ENCODE measurements at regions not wholly inside any gene's neighbourhood (a gene's known extent, or its start where the extent isn't known, plus 50 kb on each side); places are given as distances from the start of the nearest gene placed in this dataset.

- Histone ChIP-seq H3K27me3 (ENCODE audit: low read length) (no peaks in the 10 kb centered on the region), H3K9me2 (replicated peaks; ENCODE audit: insufficient read depth, low read length) (no peaks in the 10 kb centered on the region), H3K9ac (ENCODE audit: low read length) (no peak overlapping the region), H4K20me1 (ENCODE audit: insufficient read depth, low read depth, low read length) (no peaks in the 10 kb centered on the region), H3K4me3 (ENCODE audit: low read length) (no peak overlapping the region), H3K4me2 (ENCODE audit: low read depth, low read length, poor library complexity, severe bottlenecking) (no peak overlapping the region), H3K4me1 (ENCODE audit: low read length) (no peaks in the 10 kb centered on the region), H3K27ac (ENCODE audit: low read length) (no peak overlapping the region), H2AFZ (ENCODE audit: low read length) (no peak overlapping the region), H3K9me3 (ENCODE audit: low read length) (no peaks in the 10 kb centered on the region), H3K36me3 (ENCODE audit: insufficient read depth, low read length) (no peaks in the 10 kb centered on the region), H3K79me2 (ENCODE audit: low read length) (no peaks in the 10 kb centered on the region)
- no peak for DNase-seq
Observed at GRCh38 chr3:124469555-124469954, 260.7 kb upstream of the UMPS start.

GRCh38 chr3:124478830-124479229, 251.4 kb upstream of the UMPS start:
- H3K4me3 ChIP-seq (ENCODE audit: low read length): no peak overlapping the region
- no peak overlapping the region for H3K4me2 ChIP-seq (ENCODE audit: low read depth, low read length, poor library complexity, severe bottlenecking)
- DNase-seq: no peak
- H3K9me3 ChIP-seq (ENCODE audit: low read length): no peaks in the 10 kb centered on the region
- no peaks in the 10 kb centered on the region for H3K36me3 ChIP-seq (ENCODE audit: insufficient read depth, low read length)
- H3K27ac ChIP-seq (ENCODE audit: low read length): no peak overlapping the region
- no peaks in the 10 kb centered on the region for H3K4me1 ChIP-seq (ENCODE audit: low read length)
- no peaks in the 10 kb centered on the region for H3K9me2 ChIP-seq (replicated peaks; ENCODE audit: insufficient read depth, low read length)
- H4K20me1 ChIP-seq (ENCODE audit: insufficient read depth, low read depth, low read length): no peaks in the 10 kb centered on the region
- H2AFZ ChIP-seq (ENCODE audit: low read length): no peak overlapping the region
- no peaks in the 10 kb centered on the region for H3K27me3 ChIP-seq (ENCODE audit: low read length)
- no peak overlapping the region for H3K9ac ChIP-seq (ENCODE audit: low read length)
- H3K79me2 ChIP-seq (ENCODE audit: low read length): no peaks in the 10 kb centered on the region

- no peak for DNase-seq
Observed at GRCh38 chr3:124483915-124484470, 246.3 kb upstream of the UMPS start.

GRCh38 chr3:124486324-124486723, 243.9 kb upstream of the UMPS start:
- no peak overlapping the region for H3K27ac ChIP-seq (ENCODE audit: low read length)
- no peaks in the 10 kb centered on the region for H3K36me3 ChIP-seq (ENCODE audit: insufficient read depth, low read length)
- no peaks in the 10 kb centered on the region for H3K79me2 ChIP-seq (ENCODE audit: low read length)
- H2AFZ ChIP-seq (ENCODE audit: low read length): no peak overlapping the region
- H3K4me1 ChIP-seq (ENCODE audit: low read length): no peaks in the 10 kb centered on the region
- H3K27me3 ChIP-seq (ENCODE audit: low read length): no peaks in the 10 kb centered on the region
- no peaks in the 10 kb centered on the region for H3K9me2 ChIP-seq (replicated peaks; ENCODE audit: insufficient read depth, low read length)
- H3K9ac ChIP-seq (ENCODE audit: low read length): no peak overlapping the region
- H3K9me3 ChIP-seq (ENCODE audit: low read length): no peaks in the 10 kb centered on the region
- no peak overlapping the region for H3K4me2 ChIP-seq (ENCODE audit: low read depth, low read length, poor library complexity, severe bottlenecking)
- DNase-seq: no peak
- no peak overlapping the region for H3K4me3 ChIP-seq (ENCODE audit: low read length)
- H4K20me1 ChIP-seq (ENCODE audit: insufficient read depth, low read depth, low read length): no peaks in the 10 kb centered on the region

More at GRCh38 chr3:124483915-124484470, 246.3 kb upstream of the UMPS start:
- Histone ChIP-seq H3K36me3 (ENCODE audit: insufficient read depth, low read length) (no peaks in the 10 kb centered on the region), H3K9ac (ENCODE audit: low read length) (no peak overlapping the region), H3K9me2 (replicated peaks; ENCODE audit: insufficient read depth, low read length) (no peaks in the 10 kb centered on the region), H4K20me1 (ENCODE audit: insufficient read depth, low read depth, low read length) (no peaks in the 10 kb centered on the region), H3K4me2 (ENCODE audit: low read depth, low read length, poor library complexity, severe bottlenecking) (no peak overlapping the region), H3K9me3 (ENCODE audit: low read length) (no peaks in the 10 kb centered on the region), H3K4me3 (ENCODE audit: low read length) (no peak overlapping the region), H3K4me1 (ENCODE audit: low read length) (no peaks in the 10 kb centered on the region), H2AFZ (ENCODE audit: low read length) (no peak overlapping the region), H3K79me2 (ENCODE audit: low read length) (no peaks in the 10 kb centered on the region), H3K27ac (ENCODE audit: low read length) (no peak overlapping the region), H3K27me3 (ENCODE audit: low read length) (no peaks in the 10 kb centered on the region)

GRCh38 chr3:124489506-124489905, 240.7 kb upstream of the UMPS start:
- H3K4me3 ChIP-seq (ENCODE audit: low read length): no peak overlapping the region
- H3K9ac ChIP-seq (ENCODE audit: low read length): no peak overlapping the region
- H3K27me3 ChIP-seq (ENCODE audit: low read length): no peaks in the 10 kb centered on the region
- no peak for DNase-seq
- H2AFZ ChIP-seq (ENCODE audit: low read length): no peak overlapping the region
- no peaks in the 10 kb centered on the region for H3K9me3 ChIP-seq (ENCODE audit: low read length)
- peaks cover 3% of the 10 kb centered on the region for H3K4me1 ChIP-seq (ENCODE audit: low read length)
- no peaks in the 10 kb centered on the region for H3K36me3 ChIP-seq (ENCODE audit: insufficient read depth, low read length)
- H3K4me2 ChIP-seq (ENCODE audit: low read depth, low read length, poor library complexity, severe bottlenecking): no peak overlapping the region
- no peaks in the 10 kb centered on the region for H4K20me1 ChIP-seq (ENCODE audit: insufficient read depth, low read depth, low read length)
- H3K9me2 ChIP-seq (replicated peaks; ENCODE audit: insufficient read depth, low read length): no peaks in the 10 kb centered on the region
- no peaks in the 10 kb centered on the region for H3K79me2 ChIP-seq (ENCODE audit: low read length)
- H3K27ac ChIP-seq (ENCODE audit: low read length): no peak overlapping the region

GRCh38 chr3:124491098-124491497, 239.2 kb upstream of the UMPS start:
- H3K36me3 ChIP-seq (ENCODE audit: insufficient read depth, low read length): no peaks in the 10 kb centered on the region
- no peaks in the 10 kb centered on the region for H3K9me2 ChIP-seq (replicated peaks; ENCODE audit: insufficient read depth, low read length)
- H3K4me1 ChIP-seq (ENCODE audit: low read length): peaks cover 3% of the 10 kb centered on the region
- no peaks in the 10 kb centered on the region for H3K9me3 ChIP-seq (ENCODE audit: low read length)
- H3K4me3 ChIP-seq (ENCODE audit: low read length): no peak overlapping the region
- no peak overlapping the region for H3K9ac ChIP-seq (ENCODE audit: low read length)
- no peak overlapping the region for H3K4me2 ChIP-seq (ENCODE audit: low read depth, low read length, poor library complexity, severe bottlenecking)
- no peaks in the 10 kb centered on the region for H3K79me2 ChIP-seq (ENCODE audit: low read length)
- no peak for DNase-seq
- no peaks in the 10 kb centered on the region for H4K20me1 ChIP-seq (ENCODE audit: insufficient read depth, low read depth, low read length)
- H3K27ac ChIP-seq (ENCODE audit: low read length): no peak overlapping the region
- no peak overlapping the region for H2AFZ ChIP-seq (ENCODE audit: low read length)
- H3K27me3 ChIP-seq (ENCODE audit: low read length): no peaks in the 10 kb centered on the region

- Histone ChIP-seq H3K36me3 (ENCODE audit: insufficient read depth, low read length) (no peaks in the 10 kb centered on the region), H3K4me1 (ENCODE audit: low read length) (peaks cover 3% of the 10 kb centered on the region), H3K9me3 (ENCODE audit: low read length) (no peaks in the 10 kb centered on the region), H3K27me3 (ENCODE audit: low read length) (no peaks in the 10 kb centered on the region), H3K9ac (ENCODE audit: low read length) (no peak overlapping the region), H3K9me2 (replicated peaks; ENCODE audit: insufficient read depth, low read length) (no peaks in the 10 kb centered on the region), H3K4me3 (ENCODE audit: low read length) (no peak overlapping the region), H2AFZ (ENCODE audit: low read length) (no peak overlapping the region), H3K4me2 (ENCODE audit: low read depth, low read length, poor library complexity, severe bottlenecking) (no peak overlapping the region), H3K27ac (ENCODE audit: low read length) (no peak overlapping the region), H3K79me2 (ENCODE audit: low read length) (no peaks in the 10 kb centered on the region), H4K20me1 (ENCODE audit: insufficient read depth, low read depth, low read length) (no peaks in the 10 kb centered on the region)
- DNase-seq: no peak
Observed at GRCh38 chr3:124491875-124492274, 238.4 kb upstream of the UMPS start.

GRCh38 chr3:124492824-124493223, 237.4 kb upstream of the UMPS start:
- DNase-seq: peak; percentile 78

GRCh38 chr3:124496061-124496460, 234.2 kb upstream of the UMPS start:
- DNase-seq: peak; percentile 42
- H3K27ac ChIP-seq (ENCODE audit: low read length): no peak overlapping the region
- no peaks in the 10 kb centered on the region for H3K9me3 ChIP-seq (ENCODE audit: low read length)
- H3K9me2 ChIP-seq (replicated peaks; ENCODE audit: insufficient read depth, low read length): no peaks in the 10 kb centered on the region
- H3K36me3 ChIP-seq (ENCODE audit: insufficient read depth, low read length): no peaks in the 10 kb centered on the region
- no peak overlapping the region for H3K4me2 ChIP-seq (ENCODE audit: low read depth, low read length, poor library complexity, severe bottlenecking)
- no peak overlapping the region for H3K9ac ChIP-seq (ENCODE audit: low read length)
- peaks cover 3% of the 10 kb centered on the region for H3K4me1 ChIP-seq (ENCODE audit: low read length)
- no peaks in the 10 kb centered on the region for H3K27me3 ChIP-seq (ENCODE audit: low read length)
- H2AFZ ChIP-seq (ENCODE audit: low read length): no peak overlapping the region
- H3K4me3 ChIP-seq (ENCODE audit: low read length): no peak overlapping the region
- no peaks in the 10 kb centered on the region for H4K20me1 ChIP-seq (ENCODE audit: insufficient read depth, low read depth, low read length)
- no peaks in the 10 kb centered on the region for H3K79me2 ChIP-seq (ENCODE audit: low read length)

More at GRCh38 chr3:124492824-124493223, 237.4 kb upstream of the UMPS start:
- Histone ChIP-seq H3K9me3 (ENCODE audit: low read length) (no peaks in the 10 kb centered on the region), H3K4me2 (ENCODE audit: low read depth, low read length, poor library complexity, severe bottlenecking) (no peak overlapping the region), H3K36me3 (ENCODE audit: insufficient read depth, low read length) (no peaks in the 10 kb centered on the region), H2AFZ (ENCODE audit: low read length) (no peak overlapping the region), H3K9me2 (replicated peaks; ENCODE audit: insufficient read depth, low read length) (no peaks in the 10 kb centered on the region), H3K9ac (ENCODE audit: low read length) (no peak overlapping the region), H3K4me3 (ENCODE audit: low read length) (no peak overlapping the region), H4K20me1 (ENCODE audit: insufficient read depth, low read depth, low read length) (no peaks in the 10 kb centered on the region), H3K27ac (ENCODE audit: low read length) (no peak overlapping the region), H3K4me1 (ENCODE audit: low read length) (peaks cover 3% of the 10 kb centered on the region), H3K27me3 (ENCODE audit: low read length) (no peaks in the 10 kb centered on the region), H3K79me2 (ENCODE audit: low read length) (no peaks in the 10 kb centered on the region)

Data from Karpas-422 (cell line).